ENCODE measurements at regions not wholly inside any gene's neighbourhood (a gene's known extent, or its start where the extent isn't known, plus 50 kb on each side); places are given as distances from the start of the nearest gene placed in this dataset.

- TF ChIP-seq CTCF (IDR thresholded peaks at IDR 0.05) (no peak), POLR2A (IDR thresholded peaks at IDR 0.05) (no peak)
Observed at GRCh38 chr15:85327820-85328219, 52.6 kb upstream of the AKAP13 start.

Data from thyroid gland (tissue), 4 donors.